ENCODE measurements at regions not wholly inside any gene's neighbourhood (a gene's known extent, or its start where the extent isn't known, plus 50 kb on each side); places are given as distances from the start of the nearest gene placed in this dataset.

GRCh38 chrX:137366018-137366633 lies 199.8 kb upstream of the ZIC3 start:
- no peaks in the 10 kb centered on the region for H3K36me3 ChIP-seq (ENCODE audit: insufficient read depth, low read length)
- no peak overlapping the region for H3K9ac ChIP-seq (ENCODE audit: low read depth, low read length)
- H3K4me2 ChIP-seq (ENCODE audit: low read length) = no peak overlapping the region
- no peaks in the 10 kb centered on the region for H3K27me3 ChIP-seq (ENCODE audit: control insufficient read depth, insufficient read depth, low read length)
- H3K4me3 ChIP-seq (ENCODE audit: low read length) = no peak overlapping the region
- H3K9me3 ChIP-seq (replicated peaks; ENCODE audit: low read length) = no peaks in the 10 kb centered on the region
- no peaks in the 10 kb centered on the region for H3K4me1 ChIP-seq (ENCODE audit: control insufficient read depth, insufficient read depth, low read length)

- no peak overlapping the region for H3K4me3 ChIP-seq (ENCODE audit: low read length)
- no peak overlapping the region for H3K9ac ChIP-seq (ENCODE audit: low read depth, low read length)
- no peaks in the 10 kb centered on the region for H3K9me3 ChIP-seq (replicated peaks; ENCODE audit: low read length)
- H3K4me2 ChIP-seq (ENCODE audit: low read length) = no peak overlapping the region
- H3K27me3 ChIP-seq (ENCODE audit: control insufficient read depth, insufficient read depth, low read length) = no peaks in the 10 kb centered on the region
- H3K36me3 ChIP-seq (ENCODE audit: insufficient read depth, low read length) = no peaks in the 10 kb centered on the region
- H3K4me1 ChIP-seq (ENCODE audit: control insufficient read depth, insufficient read depth, low read length) = no peaks in the 10 kb centered on the region
Observed at GRCh38 chrX:137363559-137363958, 202.4 kb upstream of the ZIC3 start.

- Histone ChIP-seq H3K36me3 (ENCODE audit: insufficient read depth, low read length) (no peaks in the 10 kb centered on the region), H3K4me3 (ENCODE audit: low read length) (no peak overlapping the region), H3K4me2 (ENCODE audit: low read length) (no peak overlapping the region), H3K4me1 (ENCODE audit: control insufficient read depth, insufficient read depth, low read length) (no peaks in the 10 kb centered on the region), H3K9me3 (replicated peaks; ENCODE audit: low read length) (no peaks in the 10 kb centered on the region), H3K27me3 (ENCODE audit: control insufficient read depth, insufficient read depth, low read length) (no peaks in the 10 kb centered on the region), H3K9ac (ENCODE audit: low read depth, low read length) (no peak overlapping the region)
Observed at GRCh38 chrX:137362583-137362982, 203.3 kb upstream of the ZIC3 start.

- Histone ChIP-seq H3K4me1 (ENCODE audit: control insufficient read depth, insufficient read depth, low read length) (no peaks in the 10 kb centered on the region), H3K4me3 (ENCODE audit: low read length) (no peak overlapping the region), H3K9me3 (replicated peaks; ENCODE audit: low read length) (no peaks in the 10 kb centered on the region), H3K27me3 (ENCODE audit: control insufficient read depth, insufficient read depth, low read length) (no peaks in the 10 kb centered on the region), H3K9ac (ENCODE audit: low read depth, low read length) (no peak overlapping the region), H3K36me3 (ENCODE audit: insufficient read depth, low read length) (no peaks in the 10 kb centered on the region), H3K4me2 (ENCODE audit: low read length) (no peak overlapping the region)
Observed at GRCh38 chrX:137354851-137355250, 211.1 kb upstream of the ZIC3 start.

- no peaks in the 10 kb centered on the region for H3K36me3 ChIP-seq (ENCODE audit: insufficient read depth, low read length)
- no peak overlapping the region for H3K4me2 ChIP-seq (ENCODE audit: low read length)
- no peaks in the 10 kb centered on the region for H3K4me1 ChIP-seq (ENCODE audit: control insufficient read depth, insufficient read depth, low read length)
- H3K4me3 ChIP-seq (ENCODE audit: low read length) = no peak overlapping the region
- no peaks in the 10 kb centered on the region for H3K27me3 ChIP-seq (ENCODE audit: control insufficient read depth, insufficient read depth, low read length)
- H3K9me3 ChIP-seq (replicated peaks; ENCODE audit: low read length) = no peaks in the 10 kb centered on the region
- H3K9ac ChIP-seq (ENCODE audit: low read depth, low read length) = no peak overlapping the region
Observed at GRCh38 chrX:137353404-137353803, 212.5 kb upstream of the ZIC3 start.

GRCh38 chrX:137352101-137352660 lies 213.7 kb upstream of the ZIC3 start:
- H3K9me3 ChIP-seq (replicated peaks; ENCODE audit: low read length) = no peaks in the 10 kb centered on the region
- no peak overlapping the region for H3K4me3 ChIP-seq (ENCODE audit: low read length)
- H3K36me3 ChIP-seq (ENCODE audit: insufficient read depth, low read length) = no peaks in the 10 kb centered on the region
- H3K9ac ChIP-seq (ENCODE audit: low read depth, low read length) = no peak overlapping the region
- H3K4me1 ChIP-seq (ENCODE audit: control insufficient read depth, insufficient read depth, low read length) = no peaks in the 10 kb centered on the region
- no peak overlapping the region for H3K4me2 ChIP-seq (ENCODE audit: low read length)
- no peaks in the 10 kb centered on the region for H3K27me3 ChIP-seq (ENCODE audit: control insufficient read depth, insufficient read depth, low read length)

GRCh38 chrX:137342969-137343368 lies 223.0 kb upstream of the ZIC3 start:
- H3K36me3 ChIP-seq (ENCODE audit: insufficient read depth, low read length) = no peaks in the 10 kb centered on the region
- no peak overlapping the region for H3K4me3 ChIP-seq (ENCODE audit: low read length)
- no peaks in the 10 kb centered on the region for H3K4me1 ChIP-seq (ENCODE audit: control insufficient read depth, insufficient read depth, low read length)
- no peaks in the 10 kb centered on the region for H3K27me3 ChIP-seq (ENCODE audit: control insufficient read depth, insufficient read depth, low read length)
- no peak overlapping the region for H3K9ac ChIP-seq (ENCODE audit: low read depth, low read length)
- no peak overlapping the region for H3K4me2 ChIP-seq (ENCODE audit: low read length)
- H3K9me3 ChIP-seq (replicated peaks; ENCODE audit: low read length) = no peaks in the 10 kb centered on the region

- H3K9me3 ChIP-seq (replicated peaks; ENCODE audit: low read length) = peaks cover 6% of the 10 kb centered on the region
- no peak overlapping the region for H3K9ac ChIP-seq (ENCODE audit: low read depth, low read length)
- H3K27me3 ChIP-seq (ENCODE audit: control insufficient read depth, insufficient read depth, low read length) = no peaks in the 10 kb centered on the region
- H3K4me2 ChIP-seq (ENCODE audit: low read length) = no peak overlapping the region
- H3K4me1 ChIP-seq (ENCODE audit: control insufficient read depth, insufficient read depth, low read length) = no peaks in the 10 kb centered on the region
- H3K36me3 ChIP-seq (ENCODE audit: insufficient read depth, low read length) = no peaks in the 10 kb centered on the region
- H3K4me3 ChIP-seq (ENCODE audit: low read length) = no peak overlapping the region
Observed at GRCh38 chrX:137313627-137314026, 252.3 kb upstream of the ZIC3 start.

- Histone ChIP-seq H3K36me3 (ENCODE audit: insufficient read depth, low read length) (no peaks in the 10 kb centered on the region), H3K4me1 (ENCODE audit: control insufficient read depth, insufficient read depth, low read length) (no peaks in the 10 kb centered on the region), H3K4me2 (ENCODE audit: low read length) (no peak overlapping the region), H3K4me3 (ENCODE audit: low read length) (no peak overlapping the region), H3K9me3 (replicated peaks; ENCODE audit: low read length) (peaks cover 3% of the 10 kb centered on the region), H3K27me3 (ENCODE audit: control insufficient read depth, insufficient read depth, low read length) (no peaks in the 10 kb centered on the region), H3K9ac (ENCODE audit: low read depth, low read length) (no peak overlapping the region)
Observed at GRCh38 chrX:137305404-137305803, 260.5 kb upstream of the ZIC3 start.

GRCh38 chrX:137297167-137297566 lies 263.4 kb upstream of the GPR101 start:
- no peak overlapping the region for H3K9ac ChIP-seq (ENCODE audit: low read depth, low read length)
- H3K27me3 ChIP-seq (ENCODE audit: control insufficient read depth, insufficient read depth, low read length) = no peaks in the 10 kb centered on the region
- H3K4me3 ChIP-seq (ENCODE audit: low read length) = no peak overlapping the region
- H3K4me1 ChIP-seq (ENCODE audit: control insufficient read depth, insufficient read depth, low read length) = no peaks in the 10 kb centered on the region
- H3K36me3 ChIP-seq (ENCODE audit: insufficient read depth, low read length) = no peaks in the 10 kb centered on the region
- H3K4me2 ChIP-seq (ENCODE audit: low read length) = no peak overlapping the region
- H3K9me3 ChIP-seq (replicated peaks; ENCODE audit: low read length) = no peaks in the 10 kb centered on the region

GRCh38 chrX:137290011-137290410 lies 256.2 kb upstream of the GPR101 start:
- Histone ChIP-seq H3K9ac (ENCODE audit: low read depth, low read length) (no peak overlapping the region), H3K4me1 (ENCODE audit: control insufficient read depth, insufficient read depth, low read length) (no peaks in the 10 kb centered on the region), H3K4me3 (ENCODE audit: low read length) (no peak overlapping the region)

GRCh38 chrX:137287191-137287590 lies 253.4 kb upstream of the GPR101 start:
- Histone ChIP-seq H3K36me3 (ENCODE audit: insufficient read depth, low read length) (no peaks in the 10 kb centered on the region), H3K9ac (ENCODE audit: low read depth, low read length) (no peak overlapping the region), H3K27me3 (ENCODE audit: control insufficient read depth, insufficient read depth, low read length) (no peaks in the 10 kb centered on the region), H3K4me2 (ENCODE audit: low read length) (no peak overlapping the region), H3K4me3 (ENCODE audit: low read length) (no peak overlapping the region), H3K9me3 (replicated peaks; ENCODE audit: low read length) (no peaks in the 10 kb centered on the region), H3K4me1 (ENCODE audit: control insufficient read depth, insufficient read depth, low read length) (no peaks in the 10 kb centered on the region)

More at GRCh38 chrX:137290011-137290410, 256.2 kb upstream of the GPR101 start:
- no peaks in the 10 kb centered on the region for H3K27me3 ChIP-seq (ENCODE audit: control insufficient read depth, insufficient read depth, low read length)
- no peaks in the 10 kb centered on the region for H3K36me3 ChIP-seq (ENCODE audit: insufficient read depth, low read length)
- H3K4me2 ChIP-seq (ENCODE audit: low read length) = no peak overlapping the region
- no peaks in the 10 kb centered on the region for H3K9me3 ChIP-seq (replicated peaks; ENCODE audit: low read length)

Measured in skeletal muscle satellite cell (primary cell).